ENCODE measurements at regions not wholly inside any gene's neighbourhood (a gene's known extent, or its start where the extent isn't known, plus 50 kb on each side); places are given as distances from the start of the nearest gene placed in this dataset.
"Not testable (repeated sequence)": the region's sequence is repeated elsewhere in the genome, so short reads cannot be mapped to it uniquely, and the experiment has no call there.

DNA sequence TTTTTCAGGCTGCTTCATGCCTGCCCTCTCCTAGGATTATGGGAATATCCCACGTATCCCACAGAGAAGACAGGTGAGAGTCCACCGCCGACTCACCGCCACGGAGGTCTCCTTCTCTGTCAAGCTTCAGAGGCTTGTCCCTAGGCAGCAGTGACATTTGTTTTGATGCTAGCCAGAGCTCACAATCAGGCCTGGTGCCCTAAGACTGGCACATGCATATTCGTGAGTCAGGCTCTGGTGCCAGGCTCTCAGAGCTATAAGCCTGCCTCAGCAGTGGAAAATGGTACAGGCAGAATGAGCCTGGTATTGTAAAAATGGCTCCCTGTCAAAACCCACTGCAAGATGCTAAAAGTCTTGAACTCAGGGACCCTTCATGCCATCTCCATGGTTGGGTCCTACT, 65.5 kb downstream of the RBMY1A1 start:
- DNase-seq (no peak), ATAC-seq (no peak)

DNA sequence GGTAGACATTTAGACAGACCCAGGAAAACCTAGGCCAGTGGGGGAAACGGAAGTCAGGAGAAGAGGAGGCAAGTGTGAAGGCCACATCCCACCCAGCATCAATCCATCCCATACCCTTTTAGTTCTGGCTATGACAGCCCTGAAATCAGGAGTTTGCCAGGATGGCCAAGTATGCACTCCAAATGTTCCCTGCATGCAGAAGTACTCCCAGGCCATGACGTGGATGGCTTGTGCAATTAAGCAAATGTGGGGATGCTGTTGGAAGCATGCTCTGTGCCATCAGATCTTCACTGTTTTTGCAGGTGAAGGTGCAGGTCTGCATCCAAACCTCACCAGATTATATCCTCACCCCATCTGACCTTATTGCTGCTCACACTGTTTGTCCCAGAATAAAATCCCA, 66.8 kb downstream of the RBMY1A1 start:
- ATAC-seq (no peak), DNase-seq (no peak)

DNA sequence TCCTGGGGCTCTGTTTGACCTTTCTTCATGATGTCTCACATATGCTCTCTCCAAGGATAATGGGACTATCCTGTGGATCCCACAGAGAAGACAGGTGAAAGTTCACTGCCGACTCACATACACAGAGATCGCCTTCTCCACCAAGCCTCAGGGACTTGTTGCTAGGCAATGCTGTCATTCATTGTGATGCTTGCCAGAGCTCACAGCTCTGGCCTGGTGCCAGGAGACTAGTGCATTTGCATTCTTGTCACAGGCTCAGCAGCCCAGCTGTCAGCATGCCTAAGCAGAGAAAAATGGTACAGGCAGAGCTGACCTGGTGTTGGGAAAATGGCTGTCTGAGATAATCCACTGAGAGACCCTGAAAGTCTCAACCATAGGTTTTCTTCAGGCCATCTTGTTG, 67.9 kb downstream of the RBMY1A1 start:
- ATAC-seq, result no peak
- DNase-seq, result no peak

DNA sequence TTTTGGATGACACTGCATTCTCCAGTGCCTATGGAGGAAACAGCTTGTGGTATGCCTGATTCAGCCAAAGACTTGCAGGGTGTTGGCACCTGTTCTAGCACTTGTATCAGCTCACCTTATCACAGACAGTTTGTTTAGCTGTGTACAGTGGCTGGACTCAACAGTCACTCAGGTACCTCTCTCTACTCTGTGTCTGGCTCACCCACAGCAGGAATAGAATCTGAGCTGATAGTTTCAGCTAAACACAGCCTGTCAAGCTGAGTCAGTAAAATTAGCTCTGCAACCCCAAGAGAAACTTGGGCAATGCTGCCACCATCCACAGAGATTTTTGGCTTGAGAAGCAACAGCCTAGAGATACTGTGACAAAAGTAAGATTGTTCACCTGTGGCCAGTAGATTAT, 101.5 kb downstream of the RBMY1A1 start:
- DNase-seq (no peak), ATAC-seq (no peak)

DNA sequence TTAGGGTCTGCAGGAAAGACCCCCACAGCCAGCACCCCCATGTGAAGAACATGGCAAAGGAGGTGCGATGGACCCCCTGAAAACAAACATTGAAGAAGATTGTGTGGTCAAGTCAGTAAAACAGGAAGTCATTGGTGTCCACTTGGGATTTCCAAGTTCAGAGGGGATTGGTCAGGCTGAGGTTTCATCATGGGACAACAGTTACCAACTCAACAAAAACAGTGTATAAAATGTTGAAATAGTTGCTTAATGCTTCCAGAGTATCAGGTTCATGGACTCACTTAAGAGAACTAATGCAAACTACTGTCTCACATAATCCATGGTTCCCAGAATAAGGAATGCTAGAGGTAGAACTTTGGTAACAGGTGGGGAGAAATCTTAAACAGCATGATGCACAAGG, 115.8 kb downstream of the RBMY1A1 start:
- DNase-seq (no peak), ATAC-seq (no peak)

DNA sequence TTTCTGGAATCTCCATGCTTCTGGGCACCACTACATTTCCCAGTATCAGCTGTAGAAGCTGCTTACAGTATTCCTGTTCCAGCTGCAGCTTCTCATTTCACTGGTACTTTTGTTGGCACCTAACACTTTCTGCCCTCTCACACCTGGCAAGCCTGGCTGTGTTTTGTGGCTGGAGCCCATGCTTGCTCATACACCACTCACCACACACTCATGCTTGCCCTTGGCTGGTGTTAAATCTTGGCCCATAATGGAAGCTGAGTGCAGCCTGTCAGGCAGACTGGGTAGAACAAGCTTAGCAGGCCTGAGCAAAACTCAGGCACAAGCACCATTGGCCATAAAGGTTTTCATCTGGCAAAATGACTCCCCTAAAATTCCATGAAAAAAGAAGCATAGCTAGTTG, 124.4 kb downstream of the RBMY1A1 start:
- ATAC-seq, DNase-seq: not testable (repeated sequence)

DNA sequence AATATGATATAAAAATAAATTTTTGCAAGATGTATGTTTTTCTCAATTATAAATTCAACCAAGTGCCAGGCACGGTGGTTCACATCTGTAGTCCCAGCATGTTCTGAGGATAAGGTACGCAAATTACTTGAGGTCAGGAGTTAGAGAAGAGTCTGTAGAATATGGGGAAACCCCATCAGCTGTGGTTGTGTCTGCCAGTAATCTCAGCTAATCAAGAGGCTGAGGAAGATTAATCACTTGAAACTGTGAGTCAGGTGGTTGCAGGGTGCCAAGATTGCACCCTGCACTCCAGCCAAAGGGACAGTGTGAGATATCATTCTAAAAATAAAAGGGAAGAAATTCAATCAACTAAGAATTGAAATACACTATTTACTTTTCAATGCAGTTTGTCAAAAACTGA, 144.9 kb downstream of the RBMY1A1 start:
- DNase-seq, result not testable (repeated sequence)
- ATAC-seq, result peak; percentile 65

DNA sequence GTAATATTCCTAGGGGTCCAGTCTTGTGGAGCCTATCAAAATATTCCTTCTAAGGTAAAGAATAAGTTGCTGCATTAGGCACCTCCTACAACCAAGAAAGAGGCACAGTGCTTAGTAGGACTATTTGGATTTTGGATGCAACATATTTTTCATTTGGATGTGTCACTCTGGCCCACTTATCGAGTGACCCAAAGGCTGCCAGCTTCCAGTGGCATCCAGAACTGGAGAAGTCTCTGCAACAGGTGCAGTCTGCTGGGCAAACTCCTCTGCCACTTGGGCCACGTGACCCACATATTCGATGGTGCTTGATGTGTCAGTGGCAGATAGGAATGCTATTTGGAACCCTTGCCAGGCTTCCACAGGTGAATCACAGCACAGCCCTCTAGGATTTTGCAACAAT, 151.7 kb downstream of the RBMY1A1 start:
- DNase-seq, ATAC-seq: not testable (repeated sequence)

DNA sequence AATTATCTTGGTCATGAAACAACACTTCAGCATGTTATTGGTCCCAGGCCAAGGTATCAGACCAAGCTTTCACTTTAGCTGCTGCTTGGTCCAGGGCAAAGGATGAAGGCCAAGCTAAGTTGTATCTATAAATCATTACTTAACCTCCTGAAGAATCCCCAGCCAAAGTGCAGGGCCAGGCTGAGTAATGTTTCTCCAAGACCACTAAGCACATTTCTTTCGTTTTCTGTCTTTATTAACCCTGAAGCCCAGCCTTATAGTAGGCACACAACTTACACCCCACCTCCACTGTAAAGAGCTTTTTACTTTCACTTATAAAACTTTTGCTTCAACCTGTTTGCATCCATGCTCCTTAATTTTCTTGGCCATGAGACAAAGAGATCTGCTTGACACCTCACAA, 167.3 kb downstream of the RBMY1A1 start:
- not testable (repeated sequence) for ATAC-seq, DNase-seq

DNA sequence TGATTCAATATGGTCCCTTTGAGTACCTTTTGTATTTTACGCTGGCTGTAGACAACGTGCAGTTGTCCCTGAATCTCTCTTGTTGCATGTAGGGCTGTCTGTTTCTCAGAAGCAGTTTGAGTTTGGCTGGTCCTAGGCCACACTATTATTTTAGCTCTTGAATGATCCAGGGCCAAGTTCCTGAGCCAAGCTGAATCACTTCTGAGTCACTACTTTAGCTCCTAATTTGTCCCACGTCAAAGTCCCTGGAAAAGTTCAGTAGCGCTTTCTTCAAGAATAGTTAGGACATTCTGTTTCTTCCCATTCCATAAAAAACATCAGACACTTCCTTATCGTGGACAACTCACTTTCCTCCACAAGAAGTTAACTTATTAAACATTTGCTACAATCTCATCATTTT, 168.2 kb downstream of the RBMY1A1 start:
- not testable (repeated sequence) for DNase-seq, ATAC-seq

DNA sequence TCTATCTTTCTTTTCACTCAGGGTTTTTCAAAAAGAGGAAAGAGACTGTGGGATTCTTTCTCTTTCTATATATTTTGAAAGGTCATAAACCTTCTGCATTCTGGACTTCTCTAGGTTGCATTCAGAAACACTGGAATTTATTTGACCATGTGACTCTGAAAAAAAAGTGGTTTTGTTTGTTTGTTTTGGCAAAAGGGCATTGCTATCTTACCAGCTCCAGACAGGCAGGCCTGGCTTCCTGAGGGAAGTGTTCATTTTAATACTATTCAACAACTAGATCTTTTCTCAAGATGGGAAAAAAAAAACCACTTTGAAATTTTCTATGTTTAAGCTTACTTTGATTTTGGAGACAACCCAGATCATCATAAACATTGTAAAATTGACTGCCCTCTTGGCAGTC, 170.6 kb downstream of the RBMY1A1 start:
- no peak for DNase-seq
- no peak for ATAC-seq

DNA sequence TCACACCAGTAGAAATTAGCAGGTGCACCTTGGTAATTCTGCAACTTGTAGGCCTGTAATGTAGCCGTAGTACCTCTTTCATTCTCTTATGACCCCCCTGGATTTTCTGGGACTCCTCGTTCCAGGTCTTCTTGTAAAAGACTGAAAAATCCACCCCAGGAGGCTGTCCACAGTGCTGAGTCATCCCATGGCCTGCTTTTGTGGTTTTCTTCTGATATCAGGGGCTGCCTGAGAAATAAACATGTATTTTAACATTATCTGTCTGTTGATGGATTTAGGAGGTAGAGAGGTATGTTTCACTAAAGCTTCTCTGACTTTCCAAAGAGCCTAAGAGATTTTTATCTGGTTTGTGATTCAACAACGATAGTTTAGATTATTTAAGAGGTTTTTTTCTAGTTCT, 171.9 kb downstream of the RBMY1A1 start:
- not testable (repeated sequence) for DNase-seq, ATAC-seq

DNA sequence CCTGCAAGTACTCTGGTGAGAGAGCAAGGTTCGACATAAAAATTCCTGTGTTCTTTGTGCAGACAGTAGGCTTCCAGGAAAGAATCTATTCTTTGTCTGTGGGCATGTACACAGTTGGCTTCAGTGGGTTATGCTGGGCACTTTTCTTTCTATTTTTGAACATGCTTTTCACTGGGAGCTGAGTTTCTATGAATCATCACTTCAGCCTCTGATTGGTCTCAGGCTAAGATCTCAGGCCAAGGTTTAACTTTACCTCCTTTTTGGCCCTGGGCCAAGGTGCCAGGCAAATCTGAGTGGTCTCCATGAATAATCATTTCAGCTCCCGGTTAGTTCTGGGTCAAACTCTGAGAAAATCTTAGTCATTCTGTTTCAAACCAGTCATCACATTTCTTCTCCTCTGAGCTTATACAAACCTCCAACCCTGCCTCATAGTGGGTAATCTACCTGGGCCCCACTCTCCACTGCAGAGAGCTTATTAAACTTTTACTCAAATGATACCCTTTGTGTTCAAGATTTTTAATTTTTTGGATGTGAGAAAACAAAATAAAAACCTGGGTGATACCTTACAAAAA, 158.8 kb downstream of the RBMY1D start:
- not testable (repeated sequence) for DNase-seq
- ATAC-seq, result peak; percentile 55

DNA sequence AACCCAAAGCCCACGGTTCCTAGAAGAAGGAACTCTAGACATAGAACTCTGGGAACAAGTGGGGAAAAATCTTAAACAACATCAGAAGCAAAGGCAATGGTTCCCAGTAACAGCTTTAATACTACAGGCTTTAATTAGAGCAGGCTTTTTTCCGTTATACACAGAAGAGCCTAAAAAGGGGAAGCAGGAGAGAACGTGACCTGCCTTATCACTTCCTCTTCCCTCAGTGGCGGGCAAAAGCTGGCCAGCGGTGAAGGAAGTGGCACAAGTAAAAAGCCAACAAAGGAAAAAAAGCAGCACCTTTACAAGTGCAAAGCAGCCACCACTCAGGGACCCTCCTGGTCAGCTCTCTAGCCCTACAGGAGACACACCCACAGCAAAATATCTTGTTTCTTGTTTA, 149.3 kb downstream of the RBMY1D start:
- not testable (repeated sequence) for ATAC-seq, DNase-seq

DNA sequence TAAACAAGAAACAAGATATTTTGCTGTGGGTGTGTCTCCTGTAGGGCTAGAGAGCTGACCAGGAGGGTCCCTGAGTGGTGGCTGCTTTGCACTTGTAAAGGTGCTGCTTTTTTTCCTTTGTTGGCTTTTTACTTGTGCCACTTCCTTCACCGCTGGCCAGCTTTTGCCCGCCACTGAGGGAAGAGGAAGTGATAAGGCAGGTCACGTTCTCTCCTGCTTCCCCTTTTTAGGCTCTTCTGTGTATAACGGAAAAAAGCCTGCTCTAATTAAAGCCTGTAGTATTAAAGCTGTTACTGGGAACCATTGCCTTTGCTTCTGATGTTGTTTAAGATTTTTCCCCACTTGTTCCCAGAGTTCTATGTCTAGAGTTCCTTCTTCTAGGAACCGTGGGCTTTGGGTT, 134.1 kb downstream of the RBMY1D start:
- not testable (repeated sequence) for DNase-seq, ATAC-seq

DNA sequence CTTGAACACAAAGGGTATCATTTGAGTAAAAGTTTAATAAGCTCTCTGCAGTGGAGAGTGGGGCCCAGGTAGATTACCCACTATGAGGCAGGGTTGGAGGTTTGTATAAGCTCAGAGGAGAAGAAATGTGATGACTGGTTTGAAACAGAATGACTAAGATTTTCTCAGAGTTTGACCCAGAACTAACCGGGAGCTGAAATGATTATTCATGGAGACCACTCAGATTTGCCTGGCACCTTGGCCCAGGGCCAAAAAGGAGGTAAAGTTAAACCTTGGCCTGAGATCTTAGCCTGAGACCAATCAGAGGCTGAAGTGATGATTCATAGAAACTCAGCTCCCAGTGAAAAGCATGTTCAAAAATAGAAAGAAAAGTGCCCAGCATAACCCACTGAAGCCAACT, 126.5 kb downstream of the RBMY1D start:
- ATAC-seq, result peak; percentile 59
- not testable (repeated sequence) for DNase-seq

DNA sequence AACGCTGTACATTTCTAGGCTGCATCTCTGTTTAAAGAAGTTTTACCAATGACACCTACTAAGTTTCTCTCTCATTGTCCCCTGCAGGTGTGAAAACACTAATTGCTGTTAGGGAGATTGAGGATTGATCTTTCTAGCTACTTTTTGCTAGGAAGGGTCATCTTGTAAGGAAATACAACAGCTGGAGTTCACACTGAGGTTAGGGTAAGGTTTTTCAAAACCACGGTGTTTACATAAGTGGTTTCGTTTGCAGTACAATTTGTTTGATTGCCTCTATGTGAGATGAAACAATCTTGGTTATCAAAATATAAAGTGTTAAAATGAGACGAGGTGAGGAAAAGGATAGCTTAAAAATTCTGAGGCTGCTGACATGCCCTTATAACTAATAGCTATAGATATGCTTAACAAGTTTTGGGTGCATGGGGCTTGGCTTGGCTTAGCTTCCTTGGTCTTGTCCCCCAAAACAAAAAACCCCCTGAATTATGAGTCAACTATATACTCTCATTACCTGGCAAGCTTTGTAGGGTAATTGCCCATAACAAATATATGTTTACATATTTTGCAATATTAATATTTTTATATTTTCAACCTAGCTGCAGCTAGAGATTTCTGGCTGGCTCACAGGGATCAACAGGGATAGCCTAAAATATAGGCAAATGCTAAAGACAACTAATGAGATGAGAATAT, 112.0 kb downstream of the RBMY1D start:
- DNase-seq, ATAC-seq: not testable (repeated sequence)

DNA sequence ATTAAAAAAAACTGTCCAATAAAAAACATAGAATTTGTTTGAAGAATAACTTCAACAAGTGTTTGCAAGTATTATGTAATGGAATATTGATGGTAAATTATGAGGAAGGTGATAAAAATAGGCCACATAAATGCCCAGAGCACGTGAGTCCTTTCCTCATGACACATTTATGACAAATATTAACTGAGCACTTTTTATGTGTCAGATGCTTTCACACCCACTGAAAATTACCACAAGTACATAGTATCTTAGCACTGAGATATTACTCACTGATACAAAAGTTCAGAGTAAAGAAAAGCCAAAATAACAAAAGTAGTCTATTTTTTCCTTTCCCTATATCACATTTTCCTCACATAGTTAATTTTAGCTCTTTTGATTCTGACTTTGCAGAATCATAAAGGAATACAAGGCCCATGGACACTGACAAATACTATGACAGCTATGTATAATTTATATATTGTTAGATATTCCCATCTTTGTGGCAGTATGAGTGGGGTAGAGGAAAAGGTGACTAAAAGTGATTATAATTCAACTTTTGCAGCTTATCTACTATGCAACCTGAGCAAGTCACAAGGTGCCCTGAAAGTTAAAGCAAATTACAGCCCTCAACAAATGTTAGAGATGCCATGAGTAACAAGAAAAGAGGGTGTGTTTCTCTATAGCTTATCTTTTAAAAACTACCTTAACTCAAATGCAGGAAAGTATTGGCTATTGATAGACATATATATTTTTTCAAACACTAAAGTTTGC, 80.7 kb downstream of the RBMY1D start:
- ATAC-seq, result no peak
- no peak for DNase-seq

DNA sequence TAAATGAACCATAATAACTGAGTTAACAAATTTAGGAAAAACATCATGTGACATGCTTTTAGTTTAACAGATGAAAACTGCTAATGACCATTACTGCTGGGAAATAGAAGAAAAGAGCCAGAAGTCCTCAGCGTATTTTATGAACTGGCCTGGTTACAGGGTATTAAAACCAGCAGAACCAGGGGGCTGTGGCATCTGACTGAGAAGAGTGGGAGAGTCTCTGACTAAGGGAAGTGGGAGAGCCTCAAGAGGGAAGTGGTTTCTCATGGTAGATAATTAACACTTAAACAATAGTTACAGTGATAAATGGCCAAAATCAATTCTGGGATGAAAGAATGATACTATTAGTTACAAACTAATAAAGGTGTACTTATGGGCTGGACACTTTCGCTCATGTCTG, 79.8 kb downstream of the RBMY1D start:
- DNase-seq (no peak), ATAC-seq (no peak)

DNA sequence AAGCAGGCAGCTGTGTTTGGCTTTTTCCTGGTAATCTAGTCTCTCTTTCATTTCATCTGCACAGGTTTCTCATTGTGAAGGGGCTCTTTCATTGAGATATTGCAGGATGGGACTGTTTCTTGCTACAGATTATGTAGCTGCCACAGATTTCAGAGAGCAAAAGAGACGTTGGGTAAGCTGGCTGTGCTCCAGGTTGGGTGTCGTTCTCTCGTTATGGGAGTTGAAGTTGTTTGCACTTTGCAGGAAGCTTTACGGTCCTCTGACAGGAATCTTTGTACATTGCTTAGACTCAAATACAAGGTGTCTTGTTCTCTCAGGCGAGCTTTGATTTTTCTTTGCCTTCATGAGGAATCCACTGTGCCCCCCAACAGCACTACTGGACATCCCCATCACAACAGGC, 72.4 kb downstream of the RBMY1D start:
- no peak for DNase-seq
- ATAC-seq, result no peak

DNA sequence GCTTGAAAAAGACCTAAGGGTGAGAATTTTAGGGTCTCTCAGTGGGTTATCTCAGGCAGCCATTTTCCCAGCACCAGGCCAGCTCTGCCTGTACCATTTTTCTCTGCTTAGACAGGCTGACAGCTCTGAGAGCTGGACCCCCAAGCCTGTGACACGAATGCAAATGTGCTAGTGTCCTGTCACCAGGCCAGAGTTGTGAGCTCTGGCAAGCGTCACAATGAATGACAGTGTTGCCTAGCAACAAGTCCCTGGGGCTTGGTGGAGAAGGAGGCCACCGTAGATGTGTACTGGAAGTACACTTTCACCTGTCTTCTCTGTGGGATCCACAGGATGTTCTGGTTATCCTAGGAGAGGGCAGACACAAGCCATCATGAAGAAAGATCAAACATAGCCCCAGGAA, 66.7 kb downstream of the RBMY1D start:
- DNase-seq (no peak), ATAC-seq (no peak)
